OCI-LY7 (cell line): ENCODE measurements at regions not wholly inside any gene's neighbourhood (a gene's known extent, or its start where the extent isn't known, plus 50 kb on each side); places are given as distances from the start of the nearest gene placed in this dataset.

Experiments used
- BruUV-seq: library from RNA; stranded (reverse); fragments of 400-500 nt; replicated peaks from 2 replicates; lab custom pipeline; 2021; lab: Mats Ljungman, UMichigan
- CTCF ChIA-PET: fragments of 300-600 bp; sonication (Branson Sonifier 250); formaldehyde crosslinking; loops from one replicate; lab custom pipeline; 2022; ENCODE audit warnings: antibody characterized with exemption; ENCODE audit not compliant: unreplicated experiment; lab: Charles Lee
- POLR2A ChIA-PET: fragments of 300-600 bp; sonication (Branson Sonifier 250); formaldehyde crosslinking; loops from one replicate; lab custom pipeline; 2022; ENCODE audit warnings: antibody characterized with exemption; lab: Charles Lee
- DNase-seq: peaks from one replicate; pipeline ENCODE4 v3.0.0-alpha.2; 2015; ENCODE audit warnings: low spot score
- H2AFZ ChIP-seq: fragments of 200-600 bp; sonication (generic), shearing (Covaris generic); 2 replicates; pipeline ENCODE4 v1.6.1; 2014; ENCODE audit warnings: mild to moderate bottlenecking, antibody characterized with exemption, low read length, moderate library complexity
- H3K27ac ChIP-seq: fragments of 200-600 bp; sonication (generic); 2 replicates; pipeline ENCODE4 v1.5.1; 2014; ENCODE audit warnings: mixed run types, low read depth, mild to moderate bottlenecking, moderate library complexity, low read length, inconsistent platforms; ENCODE audit not compliant: poor library complexity, severe bottlenecking
- H3K36me3 ChIP-seq: fragments of 200-600 bp; sonication (generic); 2 replicates; pipeline ENCODE4 v1.6.1; 2014; ENCODE audit warnings: mild to moderate bottlenecking, antibody characterized with exemption, low read length, moderate library complexity, mixed read lengths; ENCODE audit not compliant: insufficient read depth
- H3K4me1 ChIP-seq: fragments of 200-600 bp; sonication (generic); 2 replicates; pipeline ENCODE4 v1.5.1; 2014; ENCODE audit warnings: mild to moderate bottlenecking, low read length; ENCODE audit not compliant: insufficient read depth, poor library complexity, severe bottlenecking
- H3K4me2 ChIP-seq: fragments of 200-600 bp; sonication (generic); 2 replicates; pipeline ENCODE4 v1.6.1; 2014; ENCODE audit warnings: mild to moderate bottlenecking, low read length
- H3K4me3 ChIP-seq: fragments of 200-600 bp; sonication (generic); 2 replicates; pipeline ENCODE4 v1.5.1; 2014; ENCODE audit warnings: mild to moderate bottlenecking, low read depth, low read length; ENCODE audit not compliant: poor library complexity, severe bottlenecking
- H3K79me2 ChIP-seq: fragments of 200-600 bp; sonication (generic); 2 replicates; pipeline ENCODE4 v1.6.1; 2016; ENCODE audit warnings: low read depth, mild to moderate bottlenecking, low read length, moderate library complexity, mixed read lengths; ENCODE audit not compliant: insufficient read depth
- H3K9me2 ChIP-seq: fragments of 200-600 bp; sonication (generic); 2 replicates; pipeline ENCODE4 v1.6.1; 2016; ENCODE audit warnings: mild to moderate bottlenecking, low read length, mixed read lengths; ENCODE audit not compliant: insufficient read depth
- H3K9me3 ChIP-seq: fragments of 200-600 bp; sonication (generic); 2 replicates; pipeline ENCODE4 v1.6.1; 2014; ENCODE audit warnings: mild to moderate bottlenecking, mixed run types, low read length, mixed read lengths
- H4K20me1 ChIP-seq: fragments of 200-600 bp; sonication (generic); 2 replicates; pipeline ENCODE4 v1.6.1; 2014; ENCODE audit warnings: mild to moderate bottlenecking, antibody characterized with exemption, low read length, moderate library complexity, mixed read lengths; ENCODE audit not compliant: insufficient read depth
- EZH2phosphoT487 ChIP-seq: fragments of 200-600 bp; sonication (generic); IDR thresholded peaks from 2 replicates; pipeline ENCODE4 v1.6.1; 2018; ENCODE audit warnings: low read depth, borderline replicate concordance, mild to moderate bottlenecking, mixed run types, antibody characterized with exemption, low read length, moderate library complexity, mixed read lengths
- intact Hi-C: fragments of 100-400 bp; cut with micrococcal nuclease; formaldehyde crosslinking; loops from one replicate; pipeline ENCODE4 v1.10.0; 2022; ENCODE audit not compliant: unreplicated experiment
- TF ChIP-seq, protein P1 (sequence below): fragments of 200-600 bp; sonication (generic); conservative IDR thresholded peaks from 2 replicates; pipeline ENCODE4 v1.5.1; 2014; ENCODE audit warnings: mild to moderate bottlenecking, antibody characterized with exemption, low read length, moderate library complexity, mixed read lengths

DNA sequence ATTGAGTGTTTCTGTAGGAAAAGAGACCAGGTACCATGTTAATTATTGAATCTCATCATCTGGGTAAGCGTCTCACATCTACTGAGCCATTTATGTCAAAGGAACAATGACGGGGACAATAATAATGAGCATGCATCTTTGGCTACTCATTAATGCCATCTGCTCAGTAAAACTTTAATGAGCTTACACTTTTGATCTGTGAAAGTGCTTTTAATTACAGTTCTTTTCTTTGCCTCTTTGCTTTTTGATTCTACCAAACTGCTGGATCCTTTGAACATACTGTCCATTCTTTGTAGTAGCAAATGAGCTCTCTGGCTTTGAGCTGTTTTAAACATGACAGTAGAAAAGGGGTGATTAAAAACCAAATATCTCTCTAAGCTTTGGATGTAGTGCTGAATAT, 181.2 kb upstream of the IVNS1ABP start:
- H3K9me2 ChIP-seq, result no peaks in the 10 kb centered on the region
- ChIA-PET CTCF (no interaction called here), POLR2A (interaction anchor here (0.6 to 0.7 kb wide), 2 partner anchors 22 to 275 kb away, joined by 3 read pairs; no protein-coding TSS in a partner anchor)
- no peaks in the 10 kb centered on the region for H3K36me3 ChIP-seq
- H2AFZ ChIP-seq, result no peak overlapping the region
- no TSS peak for BruUV-seq
- no peaks in the 10 kb centered on the region for H3K9me3 ChIP-seq
- H3K4me2 ChIP-seq, result no peak overlapping the region
- H3K79me2 ChIP-seq, result no peaks in the 10 kb centered on the region
- no peak for TF ChIP-seq EZH2phosphoT487
- TF ChIP-seq, protein P1, sequence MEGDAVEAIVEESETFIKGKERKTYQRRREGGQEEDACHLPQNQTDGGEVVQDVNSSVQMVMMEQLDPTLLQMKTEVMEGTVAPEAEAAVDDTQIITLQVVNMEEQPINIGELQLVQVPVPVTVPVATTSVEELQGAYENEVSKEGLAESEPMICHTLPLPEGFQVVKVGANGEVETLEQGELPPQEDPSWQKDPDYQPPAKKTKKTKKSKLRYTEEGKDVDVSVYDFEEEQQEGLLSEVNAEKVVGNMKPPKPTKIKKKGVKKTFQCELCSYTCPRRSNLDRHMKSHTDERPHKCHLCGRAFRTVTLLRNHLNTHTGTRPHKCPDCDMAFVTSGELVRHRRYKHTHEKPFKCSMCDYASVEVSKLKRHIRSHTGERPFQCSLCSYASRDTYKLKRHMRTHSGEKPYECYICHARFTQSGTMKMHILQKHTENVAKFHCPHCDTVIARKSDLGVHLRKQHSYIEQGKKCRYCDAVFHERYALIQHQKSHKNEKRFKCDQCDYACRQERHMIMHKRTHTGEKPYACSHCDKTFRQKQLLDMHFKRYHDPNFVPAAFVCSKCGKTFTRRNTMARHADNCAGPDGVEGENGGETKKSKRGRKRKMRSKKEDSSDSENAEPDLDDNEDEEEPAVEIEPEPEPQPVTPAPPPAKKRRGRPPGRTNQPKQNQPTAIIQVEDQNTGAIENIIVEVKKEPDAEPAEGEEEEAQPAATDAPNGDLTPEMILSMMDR, result no peak
- no peak for DNase-seq
- H3K27ac ChIP-seq, result no peak overlapping the region
- intact Hi-C loops, result no loop called here
- H4K20me1 ChIP-seq, result no peaks in the 10 kb centered on the region
- no peaks in the 10 kb centered on the region for H3K4me1 ChIP-seq
- H3K4me3 ChIP-seq, result no peak overlapping the region

DNA sequence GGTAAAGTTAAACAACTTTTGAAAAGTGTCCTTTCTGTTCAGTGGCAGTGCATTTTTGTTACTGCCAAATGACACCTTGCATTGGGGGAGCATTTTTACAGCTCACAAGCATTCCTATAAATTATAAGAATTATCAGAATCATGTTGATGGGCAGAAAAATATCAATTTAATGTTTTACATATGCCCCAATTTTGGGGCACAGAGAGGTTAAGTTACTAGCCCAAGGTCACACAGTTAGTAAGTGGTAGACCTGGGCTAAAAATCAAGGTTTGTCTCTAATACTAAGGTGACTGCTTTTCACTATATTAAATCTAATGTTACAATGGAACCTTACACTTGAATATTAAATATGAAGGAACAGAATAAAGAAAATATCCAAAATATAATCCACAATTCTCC, 180.1 kb upstream of the IVNS1ABP start:
- BruUV-seq, result no TSS peak
- DNase-seq, result no peak
- H4K20me1 ChIP-seq, result no peaks in the 10 kb centered on the region
- ChIA-PET POLR2A (interaction anchor here (1.1 kb wide), 1 partner anchor 406 kb away, joined by 3 read pairs; no protein-coding TSS in a partner anchor), CTCF (no interaction called here)
- H3K4me1 ChIP-seq, result no peaks in the 10 kb centered on the region
- no peak overlapping the region for H3K4me2 ChIP-seq
- intact Hi-C loops, result no loop called here
- no peaks in the 10 kb centered on the region for H3K36me3 ChIP-seq
- no peak overlapping the region for H3K4me3 ChIP-seq
- H3K9me3 ChIP-seq, result no peaks in the 10 kb centered on the region
- H3K27ac ChIP-seq, result no peak overlapping the region
- no peak overlapping the region for H2AFZ ChIP-seq
- no peak for TF ChIP-seq EZH2phosphoT487
- TF ChIP-seq, protein P1, result no peak
- no peaks in the 10 kb centered on the region for H3K9me2 ChIP-seq
- H3K79me2 ChIP-seq, result no peaks in the 10 kb centered on the region

DNA sequence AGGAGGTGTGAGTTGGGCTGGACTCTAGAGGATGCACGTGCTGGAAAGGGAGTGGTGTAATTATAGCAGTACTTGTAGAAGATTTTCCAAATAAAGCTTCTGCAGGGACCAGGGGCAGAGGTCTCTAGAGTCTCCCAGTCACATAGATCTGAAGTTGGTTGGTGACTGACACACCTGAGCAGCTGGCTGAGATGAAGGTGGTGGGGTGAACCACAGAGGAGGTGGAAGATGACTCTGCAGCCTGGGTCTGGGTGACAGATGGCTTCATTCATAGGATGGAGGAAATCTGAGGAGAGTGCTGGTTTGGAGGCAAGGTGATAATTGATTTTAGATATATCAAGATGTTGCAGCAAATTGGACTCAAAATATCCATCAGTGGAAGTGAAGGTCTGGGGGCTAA, 178.9 kb upstream of the IVNS1ABP start:
- no peak overlapping the region for H3K27ac ChIP-seq
- H3K4me1 ChIP-seq, result no peaks in the 10 kb centered on the region
- no peaks in the 10 kb centered on the region for H4K20me1 ChIP-seq
- no peaks in the 10 kb centered on the region for H3K9me2 ChIP-seq
- no peak overlapping the region for H3K4me2 ChIP-seq
- no TSS peak for BruUV-seq
- H3K79me2 ChIP-seq, result no peaks in the 10 kb centered on the region
- H2AFZ ChIP-seq, result no peak overlapping the region
- TF ChIP-seq, protein P1, result no peak
- no peak for TF ChIP-seq EZH2phosphoT487
- H3K36me3 ChIP-seq, result no peaks in the 10 kb centered on the region
- ChIA-PET POLR2A (interaction anchor here (1.1 kb wide), 1 partner anchor 405 kb away, joined by 3 read pairs; no protein-coding TSS in a partner anchor), CTCF (no interaction called here)
- no peak overlapping the region for H3K4me3 ChIP-seq
- no peaks in the 10 kb centered on the region for H3K9me3 ChIP-seq
- intact Hi-C loops, result no loop called here
- DNase-seq, result no peak
